ENCODE measurements at regions not wholly inside any gene's neighbourhood (a gene's known extent, or its start where the extent isn't known, plus 50 kb on each side); places are given as distances from the start of the nearest gene placed in this dataset.

GRCh38 chr15:46317029-46317428, 682.2 kb downstream of the SQOR start:
- Histone ChIP-seq H3K27me3 (ENCODE audit: control insufficient read depth, insufficient read depth, low read length) (no peaks in the 10 kb centered on the region), H3K27ac (ENCODE audit: low read length) (no peak overlapping the region), H3K4me1 (ENCODE audit: control insufficient read depth, insufficient read depth, low read length) (no peaks in the 10 kb centered on the region), H3K36me3 (ENCODE audit: control insufficient read depth, insufficient read depth, low read length) (no peaks in the 10 kb centered on the region), H3K9me3 (ENCODE audit: control insufficient read depth, insufficient read depth, low read depth, low read length) (no peaks in the 10 kb centered on the region), H3K4me3 (ENCODE audit: low read depth in 2 of 2, low read length in 2 of 2) (no peak overlapping the region)
- DNase-seq (ENCODE audit: low read depth, low spot score) (no peak), ATAC-seq (no peak)
- BruUV-seq (replicated peaks), result no TSS peak
- ChIA-PET CTCF (no interaction called here), POLR2A (no interaction called here)
- intact Hi-C loops (cut with micrococcal nuclease; ENCODE audit: unreplicated experiment), result loop anchor here (10.0 kb wide), 3 partner anchors 188 to 1668 kb away; no protein-coding TSS in a partner anchor
- TF ChIP-seq REST (IDR thresholded peaks at IDR 0.05; ENCODE audit: insufficient read depth in 1 of 2, low read depth in 2 of 2, low read length in 1 of 2), result no peak
- no peak for TF ChIP-seq SIN3A (IDR thresholded peaks at IDR 0.05; ENCODE audit: borderline replicate concordance, insufficient read depth, low read depth, low read length)
- TF ChIP-seq TCF7L2 (IDR thresholded peaks at IDR 0.05; ENCODE audit: low read depth, low read length), result no peak
- no peak for TF ChIP-seq POLR2AphosphoS5 (IDR thresholded peaks at IDR 0.05; ENCODE audit: low read depth, low read length)
- no peak for TF ChIP-seq CTCF (IDR thresholded peaks at IDR 0.05)
- in situ Hi-C loops (cut with HindIII; ENCODE audit: low pct_unique_long_range_greater_than_20kb, low sequenced_read_pairs), result no loop called here

GRCh38 chr15:46322753-46323152, 687.9 kb downstream of the SQOR start:
- intact Hi-C loops (cut with micrococcal nuclease; ENCODE audit: unreplicated experiment), result no loop called here
- TF ChIP-seq CTCF (IDR thresholded peaks at IDR 0.05), result no peak
- no peak for TF ChIP-seq SIN3A (IDR thresholded peaks at IDR 0.05; ENCODE audit: borderline replicate concordance, insufficient read depth, low read depth, low read length)
- no peak for TF ChIP-seq REST (IDR thresholded peaks at IDR 0.05; ENCODE audit: insufficient read depth in 1 of 2, low read depth in 2 of 2, low read length in 1 of 2)
- no peak for TF ChIP-seq POLR2AphosphoS5 (IDR thresholded peaks at IDR 0.05; ENCODE audit: low read depth, low read length)
- no peak for TF ChIP-seq TCF7L2 (IDR thresholded peaks at IDR 0.05; ENCODE audit: low read depth, low read length)
- Histone ChIP-seq H3K4me3 (ENCODE audit: low read depth in 2 of 2, low read length in 2 of 2) (no peak overlapping the region), H3K4me1 (ENCODE audit: control insufficient read depth, insufficient read depth, low read length) (no peaks in the 10 kb centered on the region), H3K9me3 (ENCODE audit: control insufficient read depth, insufficient read depth, low read depth, low read length) (no peaks in the 10 kb centered on the region), H3K27me3 (ENCODE audit: control insufficient read depth, insufficient read depth, low read length) (no peaks in the 10 kb centered on the region), H3K27ac (ENCODE audit: low read length) (no peak overlapping the region), H3K36me3 (ENCODE audit: control insufficient read depth, insufficient read depth, low read length) (no peaks in the 10 kb centered on the region)
- ATAC-seq (no peak), DNase-seq (ENCODE audit: low read depth, low spot score) (no peak)
- BruUV-seq (replicated peaks), result no TSS peak
- CTCF ChIA-PET, result no interaction called here
- POLR2A ChIA-PET, result no interaction called here
- in situ Hi-C loops (cut with HindIII; ENCODE audit: low pct_unique_long_range_greater_than_20kb, low sequenced_read_pairs), result no loop called here
